ENCODE measurements at regions not wholly inside any gene's neighbourhood (a gene's known extent, or its start where the extent isn't known, plus 50 kb on each side); places are given as distances from the start of the nearest gene placed in this dataset.

GRCh38 chr2:10978090-10978670, 66.4 kb downstream of the KCNF1 start:
- no peak overlapping the region for H3K27ac ChIP-seq (ENCODE audit: low read depth, low read length)
- no peaks in the 10 kb centered on the region for H3K79me2 ChIP-seq (ENCODE audit: control insufficient read depth, low read length)
- no peak overlapping the region for H3K4me3 ChIP-seq (ENCODE audit: low read length)
- no peaks in the 10 kb centered on the region for H3F3A ChIP-seq (ENCODE audit: control insufficient read depth, insufficient read depth)
- no peaks in the 10 kb centered on the region for H3K9me2 ChIP-seq (replicated peaks; ENCODE audit: control insufficient read depth, low read length)
- H4K20me1 ChIP-seq (ENCODE audit: control insufficient read depth, insufficient read depth, low read depth, low read length): no peaks in the 10 kb centered on the region
- no peaks in the 10 kb centered on the region for H3K36me3 ChIP-seq (ENCODE audit: control insufficient read depth, low read length)
- H3K9me3 ChIP-seq (ENCODE audit: control insufficient read depth, insufficient read depth, low read length): no peaks in the 10 kb centered on the region
- H3K4me1 ChIP-seq (ENCODE audit: control insufficient read depth, low read length): no peaks in the 10 kb centered on the region
- H3K4me2 ChIP-seq (ENCODE audit: low read length): no peak overlapping the region
- peaks cover 6% of the 10 kb centered on the region; the same call in 1 of the 2 replicates for H3K27me3 ChIP-seq (ENCODE audit: control insufficient read depth, low read length)
- TF ChIP-seq EZH2phosphoT487 (IDR thresholded peaks at IDR 0.05; ENCODE audit: borderline replicate concordance, low read length): no peak
- no peak for TF ChIP-seq CTCF (IDR thresholded peaks at IDR 0.05; ENCODE audit: low read depth, low read length, poor library complexity, severe bottlenecking)

- no peaks in the 10 kb centered on the region for H3F3A ChIP-seq (ENCODE audit: control insufficient read depth, insufficient read depth)
- no peaks in the 10 kb centered on the region for H3K9me3 ChIP-seq (ENCODE audit: control insufficient read depth, insufficient read depth, low read length)
- no peaks in the 10 kb centered on the region for H3K36me3 ChIP-seq (ENCODE audit: control insufficient read depth, low read length)
- H3K27ac ChIP-seq (ENCODE audit: low read depth, low read length): no peak overlapping the region
- no peak overlapping the region for H3K4me2 ChIP-seq (ENCODE audit: low read length)
- no peaks in the 10 kb centered on the region for H3K4me1 ChIP-seq (ENCODE audit: control insufficient read depth, low read length)
- H3K79me2 ChIP-seq (ENCODE audit: control insufficient read depth, low read length): no peaks in the 10 kb centered on the region
- no peaks in the 10 kb centered on the region for H4K20me1 ChIP-seq (ENCODE audit: control insufficient read depth, insufficient read depth, low read depth, low read length)
- H3K4me3 ChIP-seq (ENCODE audit: low read length): no peak overlapping the region
- peaks cover 6% of the 10 kb centered on the region; the same call in 1 of the 2 replicates for H3K27me3 ChIP-seq (ENCODE audit: control insufficient read depth, low read length)
- H3K9me2 ChIP-seq (replicated peaks; ENCODE audit: control insufficient read depth, low read length): no peaks in the 10 kb centered on the region
- no peak for TF ChIP-seq CTCF (IDR thresholded peaks at IDR 0.05; ENCODE audit: low read depth, low read length, poor library complexity, severe bottlenecking)
- TF ChIP-seq EZH2phosphoT487 (IDR thresholded peaks at IDR 0.05; ENCODE audit: borderline replicate concordance, low read length): no peak
These were observed 68.3 kb downstream of the KCNF1 start for GRCh38 chr2:10980071-10980470.

GRCh38 chr2:10980886-10981425, 69.2 kb downstream of the KCNF1 start:
- peaks cover 6% of the 10 kb centered on the region; the same call in 1 of the 2 replicates for H3K27me3 ChIP-seq (ENCODE audit: control insufficient read depth, low read length)
- no peaks in the 10 kb centered on the region for H3K4me1 ChIP-seq (ENCODE audit: control insufficient read depth, low read length)
- TF ChIP-seq CTCF (IDR thresholded peaks at IDR 0.05; ENCODE audit: low read depth, low read length, poor library complexity, severe bottlenecking) (no peak), EZH2phosphoT487 (IDR thresholded peaks at IDR 0.05; ENCODE audit: borderline replicate concordance, low read length) (no peak)
- no peaks in the 10 kb centered on the region for H3K79me2 ChIP-seq (ENCODE audit: control insufficient read depth, low read length)
- H3K9me2 ChIP-seq (replicated peaks; ENCODE audit: control insufficient read depth, low read length): no peaks in the 10 kb centered on the region
- H3K4me2 ChIP-seq (ENCODE audit: low read length): no peak overlapping the region
- no peaks in the 10 kb centered on the region for H3K9me3 ChIP-seq (ENCODE audit: control insufficient read depth, insufficient read depth, low read length)
- H3K27ac ChIP-seq (ENCODE audit: low read depth, low read length): no peak overlapping the region
- no peak overlapping the region for H3K4me3 ChIP-seq (ENCODE audit: low read length)
- no peaks in the 10 kb centered on the region for H3K36me3 ChIP-seq (ENCODE audit: control insufficient read depth, low read length)
- H3F3A ChIP-seq (ENCODE audit: control insufficient read depth, insufficient read depth): no peaks in the 10 kb centered on the region
- no peaks in the 10 kb centered on the region for H4K20me1 ChIP-seq (ENCODE audit: control insufficient read depth, insufficient read depth, low read depth, low read length)
